ENCODE measurements at regions not wholly inside any gene's neighbourhood (a gene's known extent, or its start where the extent isn't known, plus 50 kb on each side); places are given as distances from the start of the nearest gene placed in this dataset.

DNA sequence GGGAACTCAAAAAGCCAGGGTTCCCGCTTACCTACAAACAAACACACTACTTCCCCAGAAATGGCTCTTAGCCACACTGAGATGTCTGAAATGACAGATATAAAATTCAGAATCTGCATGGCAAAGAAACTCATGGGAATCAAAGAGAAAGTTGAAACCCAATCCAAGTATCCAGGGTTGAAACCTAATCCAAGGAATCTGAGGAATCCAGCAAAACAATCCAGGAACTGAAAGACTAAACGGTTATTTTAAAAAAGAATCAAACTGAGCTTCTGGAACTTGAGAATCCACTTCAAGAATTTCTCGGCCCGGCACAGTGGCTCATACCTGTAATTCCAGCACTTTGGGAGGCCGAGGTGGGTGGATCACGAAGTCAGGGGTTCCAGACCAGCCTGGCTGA, 568.8 kb downstream of the POM121L12 start:
- no peak overlapping the region for H3K56ac ChIP-seq (ENCODE audit: extremely low read depth, insufficient read depth, low read length)
- no peak overlapping the region for H3K23ac ChIP-seq (ENCODE audit: low read depth, low read length)
- ChIA-PET POLR2A (ENCODE audit: unreplicated experiment) (no interaction called here), CTCF (no interaction called here)
- no peak overlapping the region for H4K5ac ChIP-seq (ENCODE audit: low read depth, low read length)
- H3K4ac ChIP-seq (ENCODE audit: low read depth, low read length) = no peak overlapping the region
- WGBS, 2 experiments (ENCODE audit: extremely low coverage in 2 of 2, insufficient read length in 1 of 2) = no CpG with 5 or more reads among the region's 6 CpGs
- H3K79me1 ChIP-seq (ENCODE audit: low read depth in 1 of 2, low read length in 2 of 2) = no peaks in the 10 kb centered on the region
- H2AFZ ChIP-seq (replicated peaks; ENCODE audit: low read length, poor library complexity) = no peak overlapping the region
- ATAC-seq (ENCODE audit: low read depth) (no peak), DNase-seq (no peak)
- no peak overlapping the region for H2BK15ac ChIP-seq (ENCODE audit: low read depth, low read length)
- TF ChIP-seq POLR2A (IDR thresholded peaks at IDR 0.05; ENCODE audit: low read depth, low read length) (no peak), MAFK (IDR thresholded peaks at IDR 0.05; ENCODE audit: low read depth, low read length) (no peak), RAD21 (IDR thresholded peaks at IDR 0.05; ENCODE audit: low read length) (no peak), NFE2L2 (IDR thresholded peaks at IDR 0.05; ENCODE audit: low read depth, low read length) (no peak), CEBPB (IDR thresholded peaks at IDR 0.05; ENCODE audit: low read depth, low read length) (no peak), RCOR1 (IDR thresholded peaks at IDR 0.05; ENCODE audit: insufficient replicate concordance, low read length) (no peak)
- TF ChIP-seq, protein P1, sequence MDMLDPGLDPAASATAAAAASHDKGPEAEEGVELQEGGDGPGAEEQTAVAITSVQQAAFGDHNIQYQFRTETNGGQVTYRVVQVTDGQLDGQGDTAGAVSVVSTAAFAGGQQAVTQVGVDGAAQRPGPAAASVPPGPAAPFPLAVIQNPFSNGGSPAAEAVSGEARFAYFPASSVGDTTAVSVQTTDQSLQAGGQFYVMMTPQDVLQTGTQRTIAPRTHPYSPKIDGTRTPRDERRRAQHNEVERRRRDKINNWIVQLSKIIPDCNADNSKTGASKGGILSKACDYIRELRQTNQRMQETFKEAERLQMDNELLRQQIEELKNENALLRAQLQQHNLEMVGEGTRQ (IDR thresholded peaks at IDR 0.05; ENCODE audit: low read depth, low read length) = no peak
- H3K14ac ChIP-seq (replicated peaks; ENCODE audit: low read depth, low read length) = no peak overlapping the region
- no peaks in the 10 kb centered on the region for H3K36me3 ChIP-seq (ENCODE audit: control insufficient read depth, insufficient read depth, low read length)
- H2AK5ac ChIP-seq (ENCODE audit: low read depth, low read length) = no peak overlapping the region
- H3K9ac ChIP-seq (ENCODE audit: low read depth, low read length) = no peak overlapping the region
- intact Hi-C loops (cut with micrococcal nuclease) (no loop called here), dilution Hi-C loops (cut with HindIII; ENCODE audit: low sequenced_read_pairs, unreplicated experiment) (no loop called here), in situ Hi-C loops (cut with MboI; ENCODE audit: low sequenced_read_pairs) (no loop called here)
- no peaks in the 10 kb centered on the region for H3K4me1 ChIP-seq (ENCODE audit: control insufficient read depth, insufficient read depth, low read length)
- no peaks in the 10 kb centered on the region for H3K27me3 ChIP-seq (ENCODE audit: control insufficient read depth, insufficient read depth, low read length)
- no peaks in the 10 kb centered on the region for H4K20me1 ChIP-seq (ENCODE audit: insufficient read depth, low read length)
- no peak overlapping the region for H2BK20ac ChIP-seq (ENCODE audit: low read depth, low read length)
- H3K9me1 ChIP-seq (ENCODE audit: insufficient read depth, low read length) = no peaks in the 10 kb centered on the region
- BruUV-seq (replicated peaks) = no TSS peak
- H2AK9ac ChIP-seq (replicated peaks; ENCODE audit: low read depth, low read length, poor library complexity) = no peak overlapping the region
- H3K18ac ChIP-seq (ENCODE audit: low read depth, low read length) = no peak overlapping the region
- no peak overlapping the region for H3K27ac ChIP-seq (ENCODE audit: insufficient read depth, low read length)
- no peak overlapping the region for H4K91ac ChIP-seq (ENCODE audit: insufficient read depth, low read depth, low read length)
- H3K4me3 ChIP-seq (ENCODE audit: insufficient read depth, low read depth, low read length) = no peak overlapping the region
- H2BK5ac ChIP-seq (ENCODE audit: low read depth, low read length, poor library complexity, severe bottlenecking) = no peak overlapping the region
- no peak overlapping the region for H3K4me2 ChIP-seq (ENCODE audit: low read depth, low read length)
- no peak overlapping the region for H2BK120ac ChIP-seq (ENCODE audit: low read depth, low read length)
- H4K8ac ChIP-seq (ENCODE audit: low read depth in 2 of 2, low read length in 2 of 2) = no peak overlapping the region
- H3K9me3 ChIP-seq (ENCODE audit: control insufficient read depth, insufficient read depth, low read length) = peaks cover 11% of the 10 kb centered on the region
